IMR-90 (cell line): ENCODE measurements at regions not wholly inside any gene's neighbourhood (a gene's known extent, or its start where the extent isn't known, plus 50 kb on each side); places are given as distances from the start of the nearest gene placed in this dataset.

ENCODE experiments used
- ATAC-seq: fragments of 200-7000 bp; cut with Tn5 transposase; 2 replicates; pipeline ENCODE4 v1.9.1; 2020; ENCODE audit warnings: low read depth, mild to moderate bottlenecking, moderate library complexity
- BruUV-seq: library from RNA; stranded (reverse); fragments of 400-500 nt; replicated peaks from 2 replicates; lab custom pipeline; 2021; lab: Mats Ljungman, UMichigan
- CTCF ChIA-PET: fragments of 300-600 bp; formaldehyde crosslinking; extraction: SDS; loops from one replicate; lab custom pipeline; 2021; ENCODE audit warnings: antibody characterized with exemption; lab: Yijun Ruan, JAX
- POLR2A ChIA-PET: fragments of 300-600 bp; sonication (Branson Sonifier 250); formaldehyde crosslinking; loops from one replicate; lab custom pipeline; 2022; ENCODE audit warnings: antibody characterized with exemption; ENCODE audit not compliant: unreplicated experiment; lab: Charles Lee
- DNase-seq: peaks from one replicate; pipeline ENCODE4 v3.0.0; 2013
- H2AFZ ChIP-seq: replicated peaks from 2 replicates; pipeline ENCODE3; 2013; ENCODE audit warnings: low read length, mild to moderate bottlenecking; ENCODE audit not compliant: poor library complexity
- H2AK5ac ChIP-seq: 2 replicates; pipeline ENCODE4 v1.6.1; 2013; ENCODE audit warnings: low read depth, low read length, inconsistent platforms
- H2AK9ac ChIP-seq: replicated peaks from 2 replicates; pipeline ENCODE3; 2013; ENCODE audit warnings: mild to moderate bottlenecking, low read depth, low read length, moderate library complexity; ENCODE audit not compliant: poor library complexity
- H2BK120ac ChIP-seq: 2 replicates; pipeline ENCODE4 v1.6.1; 2013; ENCODE audit warnings: low read depth, low read length, inconsistent platforms
- H2BK15ac ChIP-seq: 3 replicates; pipeline ENCODE4 v1.6.1; 2013; ENCODE audit warnings: low read depth, low read length, inconsistent platforms
- H2BK20ac ChIP-seq: 2 replicates; pipeline ENCODE4 v1.6.1; 2013; ENCODE audit warnings: low read depth, mild to moderate bottlenecking, inconsistent platforms, low read length, moderate library complexity
- H2BK5ac ChIP-seq: 2 replicates; pipeline ENCODE4 v1.6.1; 2013; ENCODE audit warnings: mild to moderate bottlenecking, low read depth, low read length, inconsistent platforms; ENCODE audit not compliant: poor library complexity, severe bottlenecking
- H3K14ac ChIP-seq: replicated peaks from 2 replicates; pipeline ENCODE4 v1.6.1; 2013; ENCODE audit warnings: low read depth, low read length, inconsistent platforms
- H3K18ac ChIP-seq: 2 replicates; pipeline ENCODE4 v1.6.1; 2013; ENCODE audit warnings: low read depth, low read length, control low read depth
- H3K23ac ChIP-seq: 2 replicates; pipeline ENCODE4 v1.6.1; 2013; ENCODE audit warnings: low read depth, low read length, inconsistent platforms
- H3K27ac ChIP-seq: 2 replicates; pipeline ENCODE4 v1.5.1; 2013; ENCODE audit warnings: mild to moderate bottlenecking, control low read depth, low read length; ENCODE audit not compliant: insufficient read depth
- H3K27me3 ChIP-seq: 2 replicates; pipeline ENCODE4 v1.6.1; 2013; ENCODE audit warnings: low read length; ENCODE audit not compliant: control insufficient read depth, insufficient read depth
- H3K36me3 ChIP-seq: 2 replicates; pipeline ENCODE4 v1.6.1; 2013; ENCODE audit warnings: low read length, mixed read lengths; ENCODE audit not compliant: control insufficient read depth, insufficient read depth
- H3K4ac ChIP-seq: 2 replicates; pipeline ENCODE4 v1.6.1; 2013; ENCODE audit warnings: low read depth, low read length, inconsistent platforms
- H3K4me1 ChIP-seq: 2 replicates; pipeline ENCODE4 v1.6.1; 2013; ENCODE audit warnings: low read length, mixed read lengths; ENCODE audit not compliant: control insufficient read depth, insufficient read depth
- H3K4me2 ChIP-seq: 2 replicates; pipeline ENCODE4 v1.6.1; 2013; ENCODE audit warnings: low read depth, mild to moderate bottlenecking, control low read depth, low read length, moderate library complexity
- H3K4me3 ChIP-seq: 2 replicates; pipeline ENCODE4 v1.5.1; 2013; ENCODE audit warnings: low read depth, mild to moderate bottlenecking, control low read depth, low read length, moderate library complexity; ENCODE audit not compliant: insufficient read depth
- H3K56ac ChIP-seq: 2 replicates; pipeline ENCODE4 v1.6.1; 2013; ENCODE audit warnings: low read length, inconsistent platforms; ENCODE audit not compliant: insufficient read depth; ENCODE audit errors: extremely low read depth
- H3K79me1 ChIP-seq, 2 experiments: 2 replicates each; pipeline ENCODE4 v1.6.1; 2013; ENCODE audit warnings: low read length in 2 of 2, inconsistent platforms in 1 of 2, low read depth in 1 of 2
- H3K9ac ChIP-seq: 2 replicates; pipeline ENCODE4 v1.6.1; 2013; ENCODE audit warnings: low read depth, low read length, control low read depth
- H3K9me1 ChIP-seq: 2 replicates; pipeline ENCODE4 v1.6.1; 2013; ENCODE audit warnings: low read length, inconsistent platforms; ENCODE audit not compliant: insufficient read depth
- H3K9me3 ChIP-seq: 2 replicates; pipeline ENCODE4 v1.6.1; 2013; ENCODE audit warnings: low read length; ENCODE audit not compliant: control insufficient read depth, insufficient read depth
- H4K20me1 ChIP-seq: 2 replicates; pipeline ENCODE4 v1.6.1; 2013; ENCODE audit warnings: low read length, inconsistent platforms; ENCODE audit not compliant: insufficient read depth
- H4K5ac ChIP-seq: 2 replicates; pipeline ENCODE4 v1.6.1; 2013; ENCODE audit warnings: mild to moderate bottlenecking, low read depth, low read length, control low read depth
- H4K8ac ChIP-seq, 2 experiments: 2 replicates each; pipeline ENCODE4 v1.6.1; 2013; ENCODE audit warnings: low read depth in 2 of 2, low read length in 2 of 2, control low read depth in 1 of 2, inconsistent platforms in 1 of 2
- H4K91ac ChIP-seq: 2 replicates; pipeline ENCODE4 v1.6.1; 2013; ENCODE audit warnings: low read depth, low read length, inconsistent platforms; ENCODE audit not compliant: insufficient read depth
- BHLHE40 ChIP-seq: fragments of 150-350 bp; IDR thresholded peaks from 2 replicates; pipeline ENCODE4 v1.6.1; 2016; ENCODE audit warnings: mild to moderate bottlenecking, low read depth, low read length
- CEBPB ChIP-seq: IDR thresholded peaks from 2 replicates; pipeline ENCODE4 v1.6.1; 2012; ENCODE audit warnings: low read depth, low read length, improper control_type of control experiment
- CHD1 ChIP-seq: IDR thresholded peaks from 2 replicates; pipeline ENCODE4 v1.6.1; 2012; ENCODE audit warnings: low read depth, low read length, improper control_type of control experiment
- CTCF ChIP-seq: conservative IDR thresholded peaks from 2 replicates; pipeline ENCODE4 v1.5.1; 2012; ENCODE audit warnings: mild to moderate bottlenecking, low read depth, low read length, improper control_type of control experiment
- FOS ChIP-seq: fragments of 150-350 bp; IDR thresholded peaks from 2 replicates; pipeline ENCODE4 v1.6.1; 2016; ENCODE audit warnings: low read depth, low read length
- MAFK ChIP-seq: IDR thresholded peaks from 2 replicates; pipeline ENCODE4 v1.6.1; 2012; ENCODE audit warnings: low read depth, low read length, improper control_type of control experiment
- MAZ ChIP-seq: IDR thresholded peaks from 2 replicates; pipeline ENCODE4 v1.6.1; 2012; ENCODE audit warnings: low read depth, mild to moderate bottlenecking, low read length, improper control_type of control experiment, moderate library complexity, borderline replicate concordance
- MXI1 ChIP-seq: IDR thresholded peaks from 2 replicates; pipeline ENCODE4 v1.6.1; 2012; ENCODE audit warnings: low read depth, mild to moderate bottlenecking, low read length, moderate library complexity, borderline replicate concordance
- NFE2L2 ChIP-seq: fragments of 150-350 bp; IDR thresholded peaks from 2 replicates; pipeline ENCODE4 v1.6.1; 2016; ENCODE audit warnings: low read depth, mild to moderate bottlenecking, low read length
- POLR2A ChIP-seq: IDR thresholded peaks from 2 replicates; pipeline ENCODE4 v1.6.1; 2012; ENCODE audit warnings: mild to moderate bottlenecking, low read depth, low read length
- RAD21 ChIP-seq: IDR thresholded peaks from 2 replicates; pipeline ENCODE4 v1.6.1; 2012; ENCODE audit warnings: low read length, improper control_type of control experiment
- RCOR1 ChIP-seq: IDR thresholded peaks from 2 replicates; pipeline ENCODE4 v1.6.1; 2012; ENCODE audit warnings: mild to moderate bottlenecking, low read length, improper control_type of control experiment; ENCODE audit not compliant: insufficient replicate concordance
- RFX5 ChIP-seq: IDR thresholded peaks from 2 replicates; pipeline ENCODE4 v1.8.0; 2012; ENCODE audit warnings: low read depth, mild to moderate bottlenecking, low read length, moderate library complexity
- SMC3 ChIP-seq: fragments of 150-350 bp; IDR thresholded peaks from 2 replicates; pipeline ENCODE4 v1.6.1; 2016; ENCODE audit warnings: low read depth, mild to moderate bottlenecking, antibody characterized with exemption, low read length, moderate library complexity
- USF2 ChIP-seq: fragments of 150-350 bp; IDR thresholded peaks from 2 replicates; pipeline ENCODE4 v1.6.1; 2017; ENCODE audit warnings: mild to moderate bottlenecking, antibody characterized with exemption, low read length, low read depth
- WGBS, 2 experiments: methylation state at CpG; one replicate each; pipeline versions ENCODE4 v1.1.5 to v1.1.7; 2013; ENCODE audit warnings: missing lambda C conversion rate in 2 of 2; ENCODE audit not compliant: insufficient read length in 1 of 2; ENCODE audit errors: extremely low coverage in 2 of 2; 5-methylcytosine and 5-hydroxymethylcytosine counted together
- dilution Hi-C: fragments of 300-500 bp; cut with HindIII; formaldehyde crosslinking; loops from one replicate; pipeline ENCODE4 v1.14.3; 2018; ENCODE audit warnings: low sequenced_read_pairs; ENCODE audit not compliant: unreplicated experiment
- in situ Hi-C: fragments of 300-500 bp; cut with MboI; formaldehyde crosslinking; loops from 3 replicates; pipeline ENCODE4 v1.14.3; 2019; ENCODE audit warnings: low sequenced_read_pairs, inconsistent platforms, mixed read lengths
- intact Hi-C: fragments of 100-400 bp; cut with micrococcal nuclease; formaldehyde crosslinking; loops from 2 replicates; pipeline ENCODE4 v1.10.0; 2022
- TF ChIP-seq, protein P1 (sequence below): fragments of 150-350 bp; IDR thresholded peaks from 2 replicates; pipeline ENCODE4 v1.6.1; 2016; ENCODE audit warnings: low read depth, mild to moderate bottlenecking, low read length, moderate library complexity, borderline replicate concordance

DNA sequence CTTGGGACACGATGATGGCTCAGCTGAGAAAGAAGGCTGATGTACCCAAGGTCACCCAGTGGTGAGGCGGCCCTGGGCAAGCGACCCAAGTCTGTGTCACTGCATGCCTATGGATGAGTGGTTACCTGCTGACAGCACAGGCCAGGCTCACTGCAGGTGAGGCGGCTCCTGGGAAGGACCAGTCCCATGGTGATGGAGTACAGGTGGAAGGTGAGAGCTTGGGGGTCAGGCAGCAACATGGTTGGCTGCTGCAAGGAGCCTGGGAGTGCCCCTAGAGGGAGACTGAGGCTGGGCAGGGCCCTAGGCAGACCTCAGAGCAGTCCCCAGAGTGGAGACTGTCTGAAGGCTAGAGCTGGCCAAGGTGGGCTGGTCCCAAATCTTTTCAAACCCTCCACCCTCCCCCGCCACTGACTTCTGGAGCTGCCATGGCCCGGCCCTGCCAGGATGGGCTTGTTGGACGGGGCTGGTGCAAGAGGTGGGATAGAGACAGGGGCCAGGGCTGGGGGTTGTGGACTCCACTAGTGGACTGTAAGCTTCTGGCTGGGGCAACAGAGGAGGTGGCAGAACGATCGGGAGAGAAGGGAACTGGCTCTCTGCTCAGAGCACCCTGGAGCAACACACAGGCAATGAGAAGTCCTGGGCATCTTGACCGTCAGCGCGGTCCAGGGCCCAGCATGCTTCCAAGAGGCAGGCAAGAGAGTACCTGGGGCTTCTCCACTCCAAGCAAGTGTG is 72.5 kb upstream of the SLC6A11 start:
- no peaks in the 10 kb centered on the region; the same call in 1 of the 2 replicates for H3K27me3 ChIP-seq
- no peak overlapping the region for H4K8ac ChIP-seq
- H4K91ac ChIP-seq = no peak overlapping the region
- no peak overlapping the region for H3K14ac ChIP-seq
- no peaks in the 10 kb centered on the region for H3K9me1 ChIP-seq
- H3K36me3 ChIP-seq = no peaks in the 10 kb centered on the region
- H2BK20ac ChIP-seq = no peak overlapping the region
- no peaks in the 10 kb centered on the region for H3K9me3 ChIP-seq
- BruUV-seq = no TSS peak
- H2AK5ac ChIP-seq = no peak overlapping the region
- TF ChIP-seq BHLHE40 = no peak
- no peak for TF ChIP-seq NFE2L2
- TF ChIP-seq POLR2A = no peak
- no peak for TF ChIP-seq SMC3
- TF ChIP-seq CHD1 = no peak
- TF ChIP-seq MXI1 = no peak
- no peak for TF ChIP-seq CEBPB
- TF ChIP-seq RAD21 = no peak
- TF ChIP-seq, protein P1, sequence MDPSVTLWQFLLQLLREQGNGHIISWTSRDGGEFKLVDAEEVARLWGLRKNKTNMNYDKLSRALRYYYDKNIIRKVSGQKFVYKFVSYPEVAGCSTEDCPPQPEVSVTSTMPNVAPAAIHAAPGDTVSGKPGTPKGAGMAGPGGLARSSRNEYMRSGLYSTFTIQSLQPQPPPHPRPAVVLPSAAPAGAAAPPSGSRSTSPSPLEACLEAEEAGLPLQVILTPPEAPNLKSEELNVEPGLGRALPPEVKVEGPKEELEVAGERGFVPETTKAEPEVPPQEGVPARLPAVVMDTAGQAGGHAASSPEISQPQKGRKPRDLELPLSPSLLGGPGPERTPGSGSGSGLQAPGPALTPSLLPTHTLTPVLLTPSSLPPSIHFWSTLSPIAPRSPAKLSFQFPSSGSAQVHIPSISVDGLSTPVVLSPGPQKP = no peak
- TF ChIP-seq MAZ = no peak
- TF ChIP-seq FOS = no peak
- no peak for TF ChIP-seq USF2
- no peak for TF ChIP-seq CTCF
- no peak for TF ChIP-seq MAFK
- no peak for TF ChIP-seq RCOR1
- no peak for TF ChIP-seq RFX5
- H3K4ac ChIP-seq = no peak overlapping the region
- no peak overlapping the region for H3K23ac ChIP-seq
- dilution Hi-C loops (no loop called here), intact Hi-C loops (no loop called here), in situ Hi-C loops (no loop called here)
- no peak overlapping the region for H2BK15ac ChIP-seq
- no peak overlapping the region for H3K56ac ChIP-seq
- no peaks in the 10 kb centered on the region for H3K79me1 ChIP-seq
- H4K5ac ChIP-seq = no peak overlapping the region
- no peak overlapping the region for H3K4me3 ChIP-seq
- POLR2A ChIA-PET = no interaction called here
- no peak overlapping the region for H3K9ac ChIP-seq
- WGBS, 2 experiments = 64% methylated on average over 8 of the region's 12 CpGs; no CpG with 5 or more reads in 1 of the 2 experiments
- no peaks in the 10 kb centered on the region for H4K20me1 ChIP-seq
- no peak overlapping the region for H3K4me2 ChIP-seq
- H2AFZ ChIP-seq = peak overlapping the region; percentile 18
- H3K27ac ChIP-seq = no peak overlapping the region
- no peak for DNase-seq
- H2BK5ac ChIP-seq = no peak overlapping the region
- no peak overlapping the region for H3K18ac ChIP-seq
- no peak overlapping the region for H2BK120ac ChIP-seq
- no peak overlapping the region for H2AK9ac ChIP-seq
- no peak for ATAC-seq
- CTCF ChIA-PET = no interaction called here
- H3K4me1 ChIP-seq = no peaks in the 10 kb centered on the region
